ENCODE measurements at regions not wholly inside any gene's neighbourhood (a gene's known extent, or its start where the extent isn't known, plus 50 kb on each side); places are given as distances from the start of the nearest gene placed in this dataset.

- TF ChIP-seq SUZ12 (IDR thresholded peaks at IDR 0.05), result no peak
- no peak for TF ChIP-seq BHLHE40 (IDR thresholded peaks at IDR 0.05; ENCODE audit: borderline replicate concordance)
- no peak for TF ChIP-seq PKNOX1 (IDR thresholded peaks at IDR 0.05)
- no peak for TF ChIP-seq FOXM1 (IDR thresholded peaks at IDR 0.05; ENCODE audit: borderline replicate concordance)
- no peak for TF ChIP-seq FOXK2 (IDR thresholded peaks at IDR 0.05)
- no peak for TF ChIP-seq ARNT (IDR thresholded peaks at IDR 0.05)
- no peak for TF ChIP-seq CTBP1 (IDR thresholded peaks at IDR 0.05; ENCODE audit: borderline replicate concordance)
- no peak for TF ChIP-seq NFRKB (IDR thresholded peaks at IDR 0.05)
- no peak for TF ChIP-seq SP1 (IDR thresholded peaks at IDR 0.05)
- TF ChIP-seq HDGF (IDR thresholded peaks at IDR 0.05; ENCODE audit: borderline replicate concordance), result no peak
- TF ChIP-seq ZNF384 (IDR thresholded peaks at IDR 0.05), result no peak
- TF ChIP-seq FOXA1 (IDR thresholded peaks at IDR 0.05), result no peak
- TF ChIP-seq TARDBP (IDR thresholded peaks at IDR 0.05), result no peak
- TF ChIP-seq ELF4 (IDR thresholded peaks at IDR 0.05), result no peak
These were observed 129.2 kb upstream of the LRIG1 start for GRCh38 chr3:66629982-66630368.
